ENCODE measurements at regions not wholly inside any gene's neighbourhood (a gene's known extent, or its start where the extent isn't known, plus 50 kb on each side); places are given as distances from the start of the nearest gene placed in this dataset.
"Not testable (repeated sequence)": the region's sequence is repeated elsewhere in the genome, so short reads cannot be mapped to it uniquely, and the experiment has no call there.

DNA sequence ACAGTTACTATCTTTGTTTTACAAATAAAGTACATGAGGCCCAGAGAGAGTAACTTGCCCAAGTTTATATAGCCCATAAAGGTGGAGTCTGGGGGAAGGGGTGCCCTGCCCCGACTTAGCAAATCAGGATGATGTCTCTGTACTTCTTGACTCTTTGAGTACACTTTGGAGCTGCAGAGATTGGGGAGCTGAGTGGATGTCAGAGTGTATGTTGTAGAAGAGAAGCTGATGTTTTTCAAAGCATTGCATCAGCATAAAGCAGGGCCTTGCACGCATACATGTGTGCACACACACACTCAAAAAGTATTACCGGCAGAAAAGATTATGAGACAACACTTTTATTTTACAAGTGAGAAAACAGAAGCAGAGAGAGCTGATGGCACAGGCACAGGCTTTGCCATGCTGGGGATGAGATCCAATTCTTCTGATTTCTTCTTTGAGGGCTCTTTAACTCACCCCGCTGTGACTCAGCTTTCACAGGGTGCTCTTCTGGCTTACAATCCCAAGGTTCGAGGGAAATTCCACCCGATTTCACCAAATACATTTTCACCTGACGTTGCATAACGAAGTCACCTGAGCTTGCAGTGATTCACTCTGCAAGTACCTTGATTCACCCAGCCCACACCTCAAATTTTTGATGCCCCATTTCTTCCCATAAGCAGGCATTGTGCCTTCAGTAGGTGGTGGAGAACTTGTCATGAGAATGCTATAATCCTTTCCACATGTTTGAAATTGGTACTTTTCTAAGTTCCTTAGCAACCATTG, 292.8 kb upstream of the BOD1L1 start:
- no peak overlapping the region for H3K4me3 Mint-ChIP-seq
- no peak for DNase-seq
- H3K36me3 Mint-ChIP-seq = no peaks in the 10 kb centered on the region
- H3K9me3 Mint-ChIP-seq = peaks cover 0 to 7% (median 3%) of the 10 kb centered on the region in 6 donors
- H3K27ac Mint-ChIP-seq = no peak overlapping the region
- H3K27me3 Mint-ChIP-seq (ENCODE audit: low read depth in 3 of 3) = peaks cover 0 to 2% (median 0%) of the 10 kb centered on the region in 3 donors
- no peaks in the 10 kb centered on the region for H3K4me1 Mint-ChIP-seq

- DNase-seq = no peak
- H3K4me3 Mint-ChIP-seq = no peak overlapping the region
- H3K4me1 Mint-ChIP-seq = no peaks in the 10 kb centered on the region
- H3K27ac Mint-ChIP-seq = no peak overlapping the region
- peaks cover 0 to 2% (median 0%) of the 10 kb centered on the region in 3 donors for H3K27me3 Mint-ChIP-seq (ENCODE audit: low read depth in 3 of 3)
- H3K36me3 Mint-ChIP-seq = no peaks in the 10 kb centered on the region
- H3K9me3 Mint-ChIP-seq = peaks cover 0 to 7% (median 3%) of the 10 kb centered on the region in 6 donors
Measured at GRCh38 chr4:13920901-13921300, 293.4 kb upstream of the BOD1L1 start.

DNA sequence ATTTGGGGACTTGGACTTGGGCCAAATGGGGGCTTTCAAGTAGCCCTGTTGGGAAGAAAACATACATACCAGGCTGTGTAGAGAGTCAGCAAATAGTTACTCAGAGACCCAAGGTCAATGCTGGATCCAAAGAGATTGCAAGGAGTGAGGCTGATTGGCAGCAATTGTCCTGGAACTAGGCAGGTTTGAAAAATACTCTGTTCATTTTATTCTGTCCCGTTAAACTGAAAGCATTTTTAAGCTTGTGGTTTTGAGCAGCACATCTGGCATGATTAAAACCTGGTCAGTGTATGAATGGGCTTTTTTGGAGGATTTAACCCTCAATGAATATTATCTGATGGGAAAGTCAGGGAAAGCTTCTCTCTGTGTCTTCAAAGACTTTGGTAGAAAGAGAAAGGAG, 294.3 kb upstream of the BOD1L1 start:
- Mint-ChIP-seq H3K27ac (no peak overlapping the region), H3K36me3 (no peaks in the 10 kb centered on the region), H3K4me3 (no peak overlapping the region), H3K27me3 (ENCODE audit: low read depth in 3 of 3) (peaks cover 0 to 2% (median 0%) of the 10 kb centered on the region in 3 donors), H3K9me3 (peaks cover 0 to 7% (median 3%) of the 10 kb centered on the region in 6 donors), H3K4me1 (no peaks in the 10 kb centered on the region)
- DNase-seq = no peak

- no peak overlapping the region for H3K4me3 Mint-ChIP-seq
- no peak overlapping the region for H3K27ac Mint-ChIP-seq
- peaks cover 0 to 2% (median 0%) of the 10 kb centered on the region in 3 donors for H3K27me3 Mint-ChIP-seq (ENCODE audit: low read depth in 3 of 3)
- H3K9me3 Mint-ChIP-seq = peaks cover 0 to 7% (median 3%) of the 10 kb centered on the region in 6 donors
- no peaks in the 10 kb centered on the region for H3K4me1 Mint-ChIP-seq
- no peaks in the 10 kb centered on the region for H3K36me3 Mint-ChIP-seq
- DNase-seq = no peak
Measured at GRCh38 chr4:13922459-13922858, 294.9 kb upstream of the BOD1L1 start.

DNA sequence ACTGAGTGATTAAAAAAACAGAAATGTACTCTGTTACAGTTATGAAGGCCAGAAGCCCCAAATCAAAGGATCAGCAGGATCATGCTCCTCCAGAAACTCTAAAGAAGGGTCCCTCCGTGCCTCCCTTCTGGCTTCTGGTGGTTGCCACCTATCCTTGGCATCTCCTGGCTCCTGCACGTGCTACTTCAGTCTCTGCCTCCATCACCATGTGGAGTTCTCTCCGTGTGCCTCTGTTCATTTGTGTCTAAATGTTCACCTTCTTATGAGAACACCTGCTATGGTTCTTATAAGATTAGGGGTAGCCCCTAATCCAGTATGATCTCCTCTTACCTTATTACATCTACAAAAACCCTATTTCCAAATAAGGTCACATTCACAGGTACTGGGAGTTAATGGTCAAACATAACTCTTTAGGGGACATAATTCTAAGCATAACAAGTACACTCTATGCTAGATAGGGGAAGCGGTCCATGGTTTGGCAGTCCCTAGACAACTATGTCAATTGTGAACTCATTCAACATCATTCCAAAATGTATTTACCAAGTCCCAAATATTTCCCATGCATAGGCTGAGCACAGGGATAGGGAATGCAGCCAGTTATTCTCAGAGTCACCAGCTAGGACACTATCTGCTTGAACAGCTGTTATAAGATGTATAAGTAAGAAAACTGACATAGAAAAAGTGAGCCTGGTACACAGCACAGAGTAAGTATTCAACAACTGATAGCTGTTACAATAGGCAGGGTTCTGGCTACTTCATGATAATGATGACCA, 295.5 kb upstream of the BOD1L1 start:
- Mint-ChIP-seq H3K36me3 (no peaks in the 10 kb centered on the region), H3K4me3 (no peak overlapping the region), H3K4me1 (no peaks in the 10 kb centered on the region)

GRCh38 chr4:13924900-13925299, 297.4 kb upstream of the BOD1L1 start:
- H3K36me3 Mint-ChIP-seq; DNase-seq; H3K4me3 Mint-ChIP-seq; H3K27me3 Mint-ChIP-seq (ENCODE audit: low read depth in 3 of 3); H3K27ac Mint-ChIP-seq; H3K4me1 Mint-ChIP-seq; H3K9me3 Mint-ChIP-seq: not testable (repeated sequence)

More for the DNA sequence above, 295.5 kb upstream of the BOD1L1 start:
- DNase-seq = no peak
- peaks cover 0 to 7% (median 3%) of the 10 kb centered on the region in 6 donors for H3K9me3 Mint-ChIP-seq
- peaks cover 0 to 2% (median 0%) of the 10 kb centered on the region in 3 donors for H3K27me3 Mint-ChIP-seq (ENCODE audit: low read depth in 3 of 3)
- no peak overlapping the region for H3K27ac Mint-ChIP-seq

GRCh38 chr4:13928214-13928613, 300.7 kb upstream of the BOD1L1 start:
- H3K4me3 Mint-ChIP-seq = no peak overlapping the region
- no peaks in the 10 kb centered on the region for H3K4me1 Mint-ChIP-seq
- DNase-seq = no peak
- H3K27me3 Mint-ChIP-seq (ENCODE audit: low read depth in 3 of 3) = no peaks in the 10 kb centered on the region
- no peak overlapping the region for H3K27ac Mint-ChIP-seq
- H3K36me3 Mint-ChIP-seq = peaks cover 0 to 6% (median 3%) of the 10 kb centered on the region in 3 donors
- H3K9me3 Mint-ChIP-seq = peaks cover 0 to 15% (median 4%) of the 10 kb centered on the region in 6 donors

DNA sequence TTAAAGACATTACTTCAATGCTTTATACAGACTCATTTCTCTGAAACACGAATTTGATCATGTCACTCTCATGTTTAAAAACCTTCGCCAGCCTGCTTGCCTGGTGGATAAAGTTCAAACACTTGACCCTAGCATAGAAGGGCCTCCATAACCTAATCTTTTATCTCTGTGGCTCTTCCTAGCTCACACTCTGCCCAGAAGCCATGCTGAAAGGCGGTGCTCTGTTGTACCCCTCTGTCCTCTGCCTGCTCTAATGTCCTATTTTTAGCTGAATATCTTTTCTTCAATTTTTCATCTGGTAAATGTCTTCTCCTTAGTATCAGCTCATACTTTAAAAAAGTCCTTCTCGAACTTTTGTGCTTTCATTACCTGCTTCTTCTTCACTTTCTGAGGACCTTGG, 302.6 kb upstream of the BOD1L1 start:
- Mint-ChIP-seq H3K27ac (no peak overlapping the region), H3K36me3 (peaks cover 0 to 6% (median 3%) of the 10 kb centered on the region in 3 donors), H3K4me1 (no peaks in the 10 kb centered on the region), H3K27me3 (ENCODE audit: low read depth in 3 of 3) (no peaks in the 10 kb centered on the region), H3K4me3 (no peak overlapping the region), H3K9me3 (peaks cover 0 to 8% (median 3%) of the 10 kb centered on the region in 6 donors)
- DNase-seq = no peak

- H3K4me3 Mint-ChIP-seq = no peak overlapping the region
- DNase-seq = no peak
- peaks cover 0 to 8% (median 3%) of the 10 kb centered on the region in 6 donors for H3K9me3 Mint-ChIP-seq
- peaks cover 0 to 6% (median 3%) of the 10 kb centered on the region in 3 donors for H3K36me3 Mint-ChIP-seq
- no peaks in the 10 kb centered on the region for H3K4me1 Mint-ChIP-seq
- no peak overlapping the region for H3K27ac Mint-ChIP-seq
- no peaks in the 10 kb centered on the region for H3K27me3 Mint-ChIP-seq (ENCODE audit: low read depth in 3 of 3)
Measured at GRCh38 chr4:13933191-13933590, 305.7 kb upstream of the BOD1L1 start.

DNA sequence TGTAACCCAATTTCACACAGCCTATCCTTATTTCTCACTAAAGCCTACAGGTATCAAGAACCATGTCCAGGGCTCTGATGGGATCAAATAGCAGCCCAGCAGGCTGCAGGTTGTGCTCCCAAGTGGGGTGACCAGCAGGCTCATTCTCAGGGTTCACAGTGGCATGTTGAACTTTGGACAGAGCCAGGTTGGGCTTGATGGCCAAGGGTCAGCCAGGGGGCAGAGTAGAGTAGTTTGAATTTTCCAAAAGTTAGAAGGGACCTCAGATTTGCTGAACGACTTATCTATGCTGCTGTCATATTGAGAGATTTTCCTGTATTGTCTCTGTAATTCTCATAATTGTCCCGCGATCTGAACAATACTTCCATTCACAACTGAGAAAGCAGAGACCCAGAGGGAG, 310.8 kb upstream of the BOD1L1 start:
- Mint-ChIP-seq H3K4me3 (no peak overlapping the region), H3K27ac (no peak overlapping the region), H3K36me3 (no peaks in the 10 kb centered on the region), H3K4me1 (peaks cover 3 to 13% of the 10 kb centered on the region in 2 donors), H3K9me3 (peaks cover 0 to 3% (median 0%) of the 10 kb centered on the region in 6 donors), H3K27me3 (ENCODE audit: low read depth in 3 of 3) (peaks cover 0 to 2% (median 0%) of the 10 kb centered on the region in 3 donors)
- no peak for DNase-seq

DNA sequence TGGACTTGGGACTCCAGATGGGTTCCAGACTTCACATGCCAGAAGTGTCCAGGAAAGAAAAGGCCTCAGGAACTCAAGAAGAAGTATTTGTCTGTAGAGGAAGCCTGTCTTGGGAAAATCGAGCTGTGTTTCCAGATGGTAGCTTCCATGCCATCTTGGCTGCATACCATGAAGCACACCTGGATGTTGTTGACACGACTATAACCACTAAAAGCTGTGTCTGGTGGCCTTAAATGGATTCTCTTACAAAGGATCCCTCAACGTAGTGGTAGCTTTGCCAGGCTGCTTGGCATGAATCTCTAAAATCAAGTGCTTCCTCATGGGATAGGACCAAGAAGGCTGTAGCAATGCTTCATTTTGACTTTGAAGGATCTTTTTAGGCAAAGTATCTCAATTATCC, 313.4 kb upstream of the BOD1L1 start:
- H3K36me3 Mint-ChIP-seq = no peaks in the 10 kb centered on the region
- H3K4me3 Mint-ChIP-seq = no peak overlapping the region
- DNase-seq = no peak
- peaks cover 0 to 3% (median 0%) of the 10 kb centered on the region in 6 donors for H3K9me3 Mint-ChIP-seq
- no peak overlapping the region for H3K27ac Mint-ChIP-seq
- peaks cover 3 to 13% of the 10 kb centered on the region in 2 donors for H3K4me1 Mint-ChIP-seq
- H3K27me3 Mint-ChIP-seq (ENCODE audit: low read depth in 3 of 3) = peaks cover 0 to 2% (median 0%) of the 10 kb centered on the region in 3 donors

DNA sequence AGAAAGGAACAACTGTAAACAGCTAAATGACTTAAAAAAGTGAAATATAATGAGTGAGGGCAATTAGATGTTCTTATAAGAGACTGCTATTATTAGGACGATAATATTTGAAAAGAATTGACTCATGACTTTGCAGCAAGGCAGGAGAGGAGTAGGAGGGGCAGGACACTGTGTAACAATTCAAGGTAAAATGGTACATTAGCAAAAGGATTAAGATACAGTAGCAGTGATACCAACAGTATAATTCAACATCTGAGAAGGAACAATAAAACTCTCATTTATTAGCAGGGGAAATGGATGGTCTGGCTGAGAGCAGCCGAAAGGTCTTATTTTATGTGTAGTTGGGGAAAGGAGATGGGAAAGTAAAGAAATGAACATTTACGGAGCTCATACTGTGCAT, 315.5 kb upstream of the BOD1L1 start:
- peaks cover 3 to 13% of the 10 kb centered on the region in 2 donors for H3K4me1 Mint-ChIP-seq
- no peaks in the 10 kb centered on the region for H3K36me3 Mint-ChIP-seq
- H3K4me3 Mint-ChIP-seq = no peak overlapping the region
- no peak for DNase-seq
- peaks cover 0 to 2% (median 0%) of the 10 kb centered on the region in 3 donors for H3K27me3 Mint-ChIP-seq (ENCODE audit: low read depth in 3 of 3)
- H3K27ac Mint-ChIP-seq = no peak overlapping the region
- H3K9me3 Mint-ChIP-seq = peaks cover 0 to 6% (median 0%) of the 10 kb centered on the region in 6 donors

GRCh38 chr4:13944095-13944511, 316.6 kb upstream of the BOD1L1 start:
- Mint-ChIP-seq H3K4me1 (peaks cover 3 to 11% of the 10 kb centered on the region in 2 donors), H3K36me3 (no peaks in the 10 kb centered on the region), H3K27me3 (ENCODE audit: low read depth in 3 of 3) (peaks cover 0 to 2% (median 2%) of the 10 kb centered on the region in 3 donors), H3K9me3 (peaks cover 0 to 6% (median 0%) of the 10 kb centered on the region in 6 donors), H3K4me3 (no peak overlapping the region), H3K27ac (no peak overlapping the region)
- no peak for DNase-seq

GRCh38 chr4:13947921-13948320, 320.4 kb upstream of the BOD1L1 start:
- H3K9me3 Mint-ChIP-seq = peaks cover 0 to 7% (median 0%) of the 10 kb centered on the region in 6 donors
- DNase-seq = no peak
- H3K4me3 Mint-ChIP-seq = no peak overlapping the region
- H3K4me1 Mint-ChIP-seq = no peaks in the 10 kb centered on the region
- no peaks in the 10 kb centered on the region for H3K36me3 Mint-ChIP-seq
- H3K27me3 Mint-ChIP-seq (ENCODE audit: low read depth in 3 of 3) = peaks cover 0 to 2% (median 0%) of the 10 kb centered on the region in 3 donors
- no peak overlapping the region for H3K27ac Mint-ChIP-seq

Measured in immature natural killer cell (primary cell).